Activated T-cell treated with anti-CD3 and anti-CD28 coated beads for 4 hours (primary cell): ENCODE measurements at regions not wholly inside any gene's neighbourhood (a gene's known extent, or its start where the extent isn't known, plus 50 kb on each side); places are given as distances from the start of the nearest gene placed in this dataset.

Source experiments
- DNase-seq: peaks from one replicate; pipeline ENCODE4 v3.0.0-alpha.2; 2020

DNA sequence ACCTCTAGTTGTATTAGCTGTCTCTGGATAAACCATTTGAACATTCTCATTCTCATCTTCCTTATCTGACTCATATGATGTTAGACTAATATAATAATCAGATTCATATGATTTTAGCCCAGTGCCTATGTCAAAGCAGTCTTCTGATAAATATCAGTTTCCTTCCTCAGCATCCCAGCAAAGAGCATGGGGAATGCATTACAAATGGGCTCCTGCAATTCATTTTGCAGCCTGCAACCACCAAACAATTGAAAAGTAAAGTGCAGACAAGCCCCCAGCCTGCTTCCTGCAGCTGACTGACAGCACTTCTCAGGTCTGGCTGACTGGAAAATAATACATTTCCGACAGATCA lies 78.2 kb upstream of the STAC start:
- no peak for DNase-seq

DNA sequence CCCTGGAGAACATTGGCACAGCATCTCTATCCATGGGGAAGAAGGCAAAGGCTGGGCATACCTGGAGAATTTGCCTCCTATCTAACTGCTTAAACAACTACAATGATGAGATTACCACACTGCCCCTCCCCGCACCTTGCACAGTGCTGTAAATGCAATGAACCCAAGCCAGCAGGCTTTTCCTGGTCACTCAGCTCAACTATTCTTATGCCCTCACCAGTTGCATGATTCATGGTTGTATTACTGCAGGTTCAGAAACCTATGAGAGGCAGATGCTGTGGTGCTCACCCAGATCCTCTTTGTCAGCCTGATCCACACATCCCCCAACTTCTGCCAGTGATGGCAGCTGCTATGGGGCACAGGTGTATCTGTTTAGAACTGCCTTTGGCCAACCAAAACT lies 77.7 kb upstream of the STAC start:
- DNase-seq, result no peak

DNA sequence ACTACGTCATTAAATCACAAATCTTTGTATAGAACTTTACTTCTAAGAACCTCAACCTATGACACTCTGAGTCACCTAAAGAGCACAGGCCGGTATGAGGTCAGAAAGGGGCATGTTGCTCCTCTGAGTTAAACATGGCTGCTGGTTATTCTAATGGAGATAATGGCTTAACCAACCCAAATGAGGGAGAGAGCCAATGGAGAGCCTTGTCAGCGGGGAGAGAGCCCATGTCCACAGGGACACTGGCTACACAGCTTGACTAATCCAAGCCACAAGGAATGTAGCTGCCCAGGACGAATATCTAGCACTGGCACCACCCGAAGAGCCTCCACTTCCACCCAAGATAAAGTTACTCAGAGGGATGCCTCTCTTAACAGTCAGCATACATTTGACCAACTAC lies 77.0 kb upstream of the STAC start:
- DNase-seq, result no peak

DNA sequence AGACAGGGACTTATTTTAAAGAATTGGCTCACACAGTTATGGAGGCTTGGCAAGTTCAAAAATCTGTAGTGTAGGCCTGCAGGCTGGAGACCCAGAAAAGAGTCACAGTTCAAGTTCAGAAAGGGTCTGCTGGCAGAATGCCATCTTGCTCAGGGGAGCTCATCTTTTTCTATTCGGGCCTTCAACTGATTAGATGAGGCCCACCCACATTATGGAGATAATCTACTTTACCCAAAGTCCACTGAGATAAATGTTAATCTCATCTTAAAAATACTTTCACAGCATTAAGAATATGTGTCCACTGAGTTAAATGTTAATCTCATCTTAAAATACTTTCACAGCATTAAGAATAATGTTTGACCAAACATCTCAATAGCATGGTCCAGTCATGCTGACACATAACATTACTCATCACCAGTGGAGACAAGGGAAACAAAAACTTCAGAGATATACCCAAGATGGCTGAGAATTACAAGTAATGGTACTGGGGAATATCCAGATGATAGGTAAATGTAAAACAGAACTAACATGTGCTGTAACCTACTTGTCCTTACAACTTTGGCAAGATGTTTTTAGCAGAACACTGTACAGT lies 74.3 kb upstream of the STAC start:
- no peak for DNase-seq

GRCh38 chr3:36309092-36309491 lies 71.2 kb upstream of the STAC start:
- no peak for DNase-seq

DNA sequence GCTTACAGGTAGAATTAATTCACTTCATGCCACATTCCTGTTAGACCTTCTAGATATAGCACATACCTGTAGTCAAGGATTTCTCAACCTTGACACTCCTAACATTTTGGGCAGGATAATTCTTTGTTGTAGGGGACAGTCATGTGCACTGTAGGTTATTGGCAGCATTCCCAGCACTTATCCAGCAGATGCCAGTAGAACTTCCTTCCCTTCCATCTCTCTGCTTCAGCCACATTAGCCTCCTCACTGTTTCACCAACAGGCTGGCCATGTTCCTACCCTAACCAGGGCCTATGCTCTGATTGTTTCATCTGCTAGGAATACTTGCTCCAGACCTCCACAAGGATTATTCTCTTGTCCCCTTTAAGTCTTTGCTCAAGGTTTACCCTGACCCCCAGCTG lies 68.0 kb upstream of the STAC start:
- no peak for DNase-seq

GRCh38 chr3:36317915-36318314 lies 62.4 kb upstream of the STAC start:
- DNase-seq, result no peak

- DNase-seq, result no peak
Observed at GRCh38 chr3:36318621-36319200, 61.6 kb upstream of the STAC start.

DNA sequence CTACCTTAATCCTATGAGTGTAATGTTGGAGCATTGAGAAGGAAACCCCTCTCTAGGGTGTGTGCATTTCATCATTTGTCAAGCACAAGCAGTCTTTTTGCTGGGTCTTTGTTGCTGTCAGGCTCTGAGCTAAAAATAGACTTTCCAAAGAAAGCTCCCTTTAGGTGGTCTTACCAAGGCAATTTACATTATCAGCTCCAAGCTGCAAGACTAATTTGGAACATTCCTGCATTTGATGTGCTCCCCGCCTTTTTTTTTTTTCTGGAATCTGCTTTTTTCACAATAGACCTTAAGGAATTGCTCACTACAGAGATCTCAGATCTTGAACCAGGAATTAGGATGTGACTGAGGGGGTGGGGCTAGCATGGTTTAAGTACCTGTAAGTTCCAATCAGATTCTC lies 60.6 kb upstream of the STAC start:
- no peak for DNase-seq
